ENCODE measurements at regions not wholly inside any gene's neighbourhood (a gene's known extent, or its start where the extent isn't known, plus 50 kb on each side); places are given as distances from the start of the nearest gene placed in this dataset.
"Not testable (repeated sequence)": the region's sequence is repeated elsewhere in the genome, so short reads cannot be mapped to it uniquely, and the experiment has no call there.

DNA sequence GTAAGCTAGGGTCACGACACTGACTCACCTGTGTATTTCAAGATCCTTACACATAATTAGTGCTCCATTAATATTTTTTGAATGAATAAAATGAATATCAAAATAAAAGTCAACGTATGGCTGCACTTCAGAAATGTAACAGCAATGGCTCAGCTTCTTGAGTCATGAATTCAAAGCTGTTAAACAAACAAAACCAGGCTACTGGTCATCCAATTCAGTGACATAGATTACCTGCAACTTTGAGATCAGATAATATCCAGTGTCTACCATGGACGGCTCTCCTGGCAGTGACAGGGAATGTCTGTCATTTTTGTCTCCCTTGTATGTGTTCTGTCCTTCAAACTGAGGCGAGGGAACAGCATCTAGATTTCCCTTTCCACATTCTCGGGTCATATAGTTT, 225.6 kb downstream of the EFCAB11 start:
- no peaks in the 10 kb centered on the region for H3K36me3 ChIP-seq (ENCODE audit: control insufficient read depth, insufficient read depth, low read length)
- POLR2A ChIA-PET = no interaction called here
- no peaks in the 10 kb centered on the region for H3K27me3 ChIP-seq (ENCODE audit: control insufficient read depth, insufficient read depth, low read length)
- no peak for DNase-seq (ENCODE audit: low read depth)
- TF ChIP-seq, protein P1, sequence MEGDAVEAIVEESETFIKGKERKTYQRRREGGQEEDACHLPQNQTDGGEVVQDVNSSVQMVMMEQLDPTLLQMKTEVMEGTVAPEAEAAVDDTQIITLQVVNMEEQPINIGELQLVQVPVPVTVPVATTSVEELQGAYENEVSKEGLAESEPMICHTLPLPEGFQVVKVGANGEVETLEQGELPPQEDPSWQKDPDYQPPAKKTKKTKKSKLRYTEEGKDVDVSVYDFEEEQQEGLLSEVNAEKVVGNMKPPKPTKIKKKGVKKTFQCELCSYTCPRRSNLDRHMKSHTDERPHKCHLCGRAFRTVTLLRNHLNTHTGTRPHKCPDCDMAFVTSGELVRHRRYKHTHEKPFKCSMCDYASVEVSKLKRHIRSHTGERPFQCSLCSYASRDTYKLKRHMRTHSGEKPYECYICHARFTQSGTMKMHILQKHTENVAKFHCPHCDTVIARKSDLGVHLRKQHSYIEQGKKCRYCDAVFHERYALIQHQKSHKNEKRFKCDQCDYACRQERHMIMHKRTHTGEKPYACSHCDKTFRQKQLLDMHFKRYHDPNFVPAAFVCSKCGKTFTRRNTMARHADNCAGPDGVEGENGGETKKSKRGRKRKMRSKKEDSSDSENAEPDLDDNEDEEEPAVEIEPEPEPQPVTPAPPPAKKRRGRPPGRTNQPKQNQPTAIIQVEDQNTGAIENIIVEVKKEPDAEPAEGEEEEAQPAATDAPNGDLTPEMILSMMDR (IDR thresholded peaks at IDR 0.05; ENCODE audit: insufficient read depth, low read depth, low read length) = no peak
- CTCF ChIA-PET = interaction anchor here (0.6 kb wide), 1 partner anchor 310 kb away, joined by 3 read pairs; no protein-coding TSS in a partner anchor
- no peak overlapping the region for H3K4me3 ChIP-seq (ENCODE audit: low read depth, low read length)

DNA sequence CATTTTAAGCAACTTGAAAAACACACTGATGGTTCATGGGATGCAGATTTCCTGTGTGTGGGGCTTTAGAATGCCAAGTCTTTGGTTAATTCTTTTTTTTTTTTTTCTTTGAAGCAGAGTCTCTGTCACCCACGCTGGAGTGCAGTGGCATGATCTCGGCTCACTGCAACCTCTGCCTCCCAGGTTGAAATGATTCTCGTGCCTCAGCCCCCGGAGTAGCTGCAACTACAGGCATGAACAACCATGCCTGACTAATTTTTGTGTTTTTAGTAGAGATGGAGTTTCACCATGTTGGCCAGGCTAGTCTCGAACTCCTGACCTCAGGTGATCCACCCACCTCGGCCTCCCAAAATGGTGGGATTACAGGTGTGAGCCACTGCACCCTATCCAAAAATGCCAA, 228.3 kb downstream of the EFCAB11 start:
- POLR2A ChIA-PET; H3K4me3 ChIP-seq (ENCODE audit: low read depth, low read length); CTCF ChIA-PET; H3K36me3 ChIP-seq (ENCODE audit: control insufficient read depth, insufficient read depth, low read length); DNase-seq (ENCODE audit: low read depth); H3K27me3 ChIP-seq (ENCODE audit: control insufficient read depth, insufficient read depth, low read length): not testable (repeated sequence)

DNA sequence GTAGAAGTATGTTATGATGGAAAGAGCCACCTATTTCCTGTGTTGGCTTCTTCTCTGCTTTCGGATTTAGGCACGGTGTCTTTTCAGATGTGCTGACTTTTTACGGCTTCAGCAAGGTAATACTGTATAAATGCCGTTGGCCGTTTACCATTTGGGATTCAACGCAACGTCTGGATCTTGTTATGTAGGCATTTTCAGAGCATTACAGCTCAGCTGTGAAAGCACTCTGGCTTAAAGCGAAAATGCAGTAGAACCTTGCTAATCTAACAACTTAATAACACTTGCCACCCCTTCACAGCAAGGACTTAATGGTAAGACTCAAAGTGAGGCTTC, 229.9 kb downstream of the EFCAB11 start:
- ChIA-PET POLR2A (no interaction called here), CTCF (no interaction called here)
- no peaks in the 10 kb centered on the region for H3K27me3 ChIP-seq (ENCODE audit: control insufficient read depth, insufficient read depth, low read length)
- DNase-seq (ENCODE audit: low read depth) = no peak
- no peaks in the 10 kb centered on the region for H3K36me3 ChIP-seq (ENCODE audit: control insufficient read depth, insufficient read depth, low read length)
- TF ChIP-seq, protein P1 (IDR thresholded peaks at IDR 0.05; ENCODE audit: insufficient read depth, low read depth, low read length) = no peak
- H3K4me3 ChIP-seq (ENCODE audit: low read depth, low read length) = peak overlapping the region; percentile 32

DNA sequence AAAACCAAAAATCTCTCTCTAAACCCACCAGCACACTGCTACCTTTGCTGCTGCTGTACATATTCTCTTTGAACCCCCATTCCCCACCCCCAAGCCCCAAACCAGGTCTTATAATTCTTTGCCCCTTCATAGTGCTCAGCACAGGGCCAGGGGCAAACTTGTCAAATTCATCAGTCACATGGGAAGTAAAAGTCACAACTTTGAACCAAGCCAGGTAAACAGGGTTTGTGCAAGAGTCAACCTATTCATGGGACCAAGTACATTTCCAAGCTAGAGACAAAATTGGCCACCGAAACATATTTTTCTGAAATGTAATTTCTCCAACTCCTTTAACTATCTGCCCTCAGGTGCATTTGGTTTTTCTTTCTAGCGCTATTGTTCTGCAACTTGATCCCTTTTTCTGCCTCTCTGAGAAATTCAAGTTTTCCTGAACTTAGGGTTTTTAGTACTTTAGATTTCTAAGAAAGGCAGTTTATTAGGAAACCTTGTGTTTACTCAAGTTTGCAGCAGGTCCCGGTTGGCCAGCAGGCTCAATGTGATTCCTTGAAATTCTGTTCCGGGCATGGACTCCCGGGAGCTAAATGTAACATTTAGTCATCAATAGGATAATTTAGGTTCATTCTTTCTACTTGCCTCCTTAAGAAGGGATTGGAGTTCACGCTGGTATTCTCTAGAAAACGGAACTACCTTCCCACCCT, 230.5 kb downstream of the EFCAB11 start:
- no peaks in the 10 kb centered on the region for H3K27me3 ChIP-seq (ENCODE audit: control insufficient read depth, insufficient read depth, low read length)
- TF ChIP-seq, protein P1 (IDR thresholded peaks at IDR 0.05; ENCODE audit: insufficient read depth, low read depth, low read length) = no peak
- POLR2A ChIA-PET = no interaction called here
- CTCF ChIA-PET = no interaction called here
- peak overlapping the region; percentile 32 for H3K4me3 ChIP-seq (ENCODE audit: low read depth, low read length)
- no peak for DNase-seq (ENCODE audit: low read depth)
- no peaks in the 10 kb centered on the region for H3K36me3 ChIP-seq (ENCODE audit: control insufficient read depth, insufficient read depth, low read length)

DNA sequence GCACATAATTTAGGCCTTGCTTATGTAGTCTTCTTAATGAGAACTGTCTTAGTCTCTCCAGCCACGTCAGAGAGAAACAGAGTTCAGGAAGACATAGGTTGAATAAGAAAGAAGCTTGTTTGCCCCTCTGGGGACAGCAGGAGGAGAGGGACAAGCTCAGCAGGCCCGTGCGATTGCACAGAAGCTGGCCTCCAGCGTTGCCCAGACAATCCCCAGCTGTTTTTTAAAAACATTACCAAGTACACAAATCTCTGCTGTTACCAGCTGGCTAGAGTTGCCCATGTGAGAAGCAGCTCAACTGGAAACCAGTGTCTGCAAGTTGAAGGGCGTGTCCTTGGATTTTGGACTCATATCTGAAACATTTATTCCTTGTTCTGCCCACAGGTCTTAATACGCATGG, 232.6 kb downstream of the EFCAB11 start:
- Histone ChIP-seq H3K27me3 (ENCODE audit: control insufficient read depth, insufficient read depth, low read length) (no peaks in the 10 kb centered on the region), H3K36me3 (ENCODE audit: control insufficient read depth, insufficient read depth, low read length) (no peaks in the 10 kb centered on the region), H3K4me3 (ENCODE audit: low read depth, low read length) (no peak overlapping the region)
- CTCF ChIA-PET = interaction anchor here (1.6 kb wide), 1 partner anchor 16 kb away, joined by 6 read pairs; no protein-coding TSS in a partner anchor
- TF ChIP-seq, protein P1 (IDR thresholded peaks at IDR 0.05; ENCODE audit: insufficient read depth, low read depth, low read length) = no peak
- POLR2A ChIA-PET = no interaction called here
- no peak for DNase-seq (ENCODE audit: low read depth)
